EL (cell line): ENCODE measurements at regions not wholly inside any gene's neighbourhood (a gene's known extent, or its start where the extent isn't known, plus 50 kb on each side); places are given as distances from the start of the nearest gene placed in this dataset.
A peak's percentile ranks its signal among the peaks of the same experiment; 100 is the strongest.
"Not testable (repeated sequence)": the region's sequence is repeated elsewhere in the genome, so short reads cannot be mapped to it uniquely, and the experiment has no call there.

Source experiments
- DNase-seq: peaks from one replicate; pipeline ENCODE4 v3.0.0-alpha.2; 2016

DNA sequence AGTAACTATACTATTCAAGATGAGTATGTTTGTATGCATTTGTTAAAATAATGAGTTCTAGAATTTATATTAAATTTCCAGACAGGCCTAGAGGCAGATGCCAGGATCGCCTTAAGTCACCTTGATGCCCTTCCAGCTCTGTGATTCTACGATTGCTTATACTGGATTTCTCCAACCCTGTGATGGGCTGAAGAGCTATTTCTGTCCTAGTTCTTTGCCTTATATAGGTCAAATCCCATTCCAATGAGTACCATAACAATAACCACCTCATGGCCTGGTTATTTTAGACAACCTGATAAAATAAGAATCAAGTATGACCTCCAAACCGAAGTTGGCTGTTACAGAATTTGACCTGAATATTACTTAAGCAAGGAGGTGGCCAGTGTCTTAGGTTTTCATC, 79.8 kb upstream of the BLID start:
- DNase-seq = no peak

DNA sequence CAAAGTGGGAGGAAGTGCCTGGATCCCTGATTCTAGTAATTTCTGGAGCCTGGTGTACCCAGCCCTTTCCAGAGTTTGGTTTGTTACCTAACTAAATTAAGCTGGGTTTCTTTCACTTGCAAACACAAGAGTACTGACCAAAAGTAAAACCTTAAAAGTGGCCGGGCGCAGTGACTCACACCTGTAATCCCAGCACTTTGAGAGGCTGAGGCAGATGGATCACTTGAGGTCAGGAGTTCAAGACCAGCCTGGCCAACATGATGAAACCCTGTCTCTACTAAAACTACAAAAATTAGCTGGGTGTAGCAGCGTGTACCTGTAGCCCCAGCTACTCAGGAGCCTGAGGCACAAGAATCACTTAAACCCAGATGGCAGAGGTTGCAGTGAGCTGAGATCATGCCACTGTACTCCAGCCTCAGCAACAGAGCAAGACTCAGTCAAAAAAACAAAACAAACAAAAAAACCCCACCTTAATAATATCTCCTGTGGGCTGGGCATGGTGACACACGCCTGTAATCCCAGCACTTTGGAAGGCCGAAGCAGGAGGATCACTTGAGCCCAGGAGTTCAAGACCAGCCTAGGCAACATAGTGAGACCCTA, 78.0 kb upstream of the BLID start:
- DNase-seq = not testable (repeated sequence)

DNA sequence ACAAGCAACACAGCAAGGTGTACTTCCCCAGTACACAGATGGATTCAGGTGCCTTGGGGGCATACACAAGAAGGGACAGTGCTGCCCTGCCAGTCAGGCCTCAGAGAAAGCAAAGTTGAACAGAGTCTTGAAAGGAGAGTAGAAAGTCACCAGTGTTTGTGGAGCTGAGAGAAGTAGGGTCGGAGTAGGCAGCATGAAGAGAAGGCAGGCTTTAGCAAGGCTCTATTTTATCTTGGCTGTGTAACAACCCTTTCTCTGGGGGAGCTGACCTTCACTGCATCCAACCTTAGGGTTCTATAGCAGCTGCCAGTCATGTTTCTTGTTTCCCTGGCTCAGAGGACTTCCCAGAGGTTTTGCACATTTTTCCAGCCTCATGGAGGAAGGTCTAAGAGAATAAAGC, 77.4 kb upstream of the BLID start:
- no peak for DNase-seq

DNA sequence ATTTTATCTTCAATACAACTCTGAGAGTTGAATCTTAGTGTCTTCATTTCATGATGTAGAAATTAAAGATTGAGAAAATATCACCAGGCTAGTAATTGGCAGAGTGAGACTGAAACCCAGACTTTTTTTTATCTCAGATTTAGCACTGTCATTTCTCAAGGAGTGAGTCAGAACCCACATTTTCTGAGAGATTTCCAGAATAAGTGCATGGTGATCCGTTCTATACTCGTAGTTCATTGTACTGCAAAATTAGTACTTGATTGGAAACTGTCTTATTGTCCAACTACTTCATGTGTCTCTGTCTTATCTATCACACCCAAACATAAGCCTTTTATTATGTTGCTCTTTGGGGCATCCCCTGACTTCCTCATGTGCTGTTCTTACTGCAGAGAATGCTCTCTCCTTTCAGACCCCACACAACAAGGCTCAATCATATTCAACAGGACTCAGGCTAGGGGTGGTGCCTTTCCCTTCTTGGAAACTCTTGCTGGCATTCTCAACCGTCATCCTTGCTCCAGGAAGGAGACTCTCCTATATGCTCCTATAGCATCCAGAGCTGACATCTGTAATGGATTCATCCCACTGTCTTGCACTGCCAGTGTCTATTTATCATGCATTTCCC, 76.7 kb upstream of the BLID start:
- DNase-seq = peak; percentile 61

DNA sequence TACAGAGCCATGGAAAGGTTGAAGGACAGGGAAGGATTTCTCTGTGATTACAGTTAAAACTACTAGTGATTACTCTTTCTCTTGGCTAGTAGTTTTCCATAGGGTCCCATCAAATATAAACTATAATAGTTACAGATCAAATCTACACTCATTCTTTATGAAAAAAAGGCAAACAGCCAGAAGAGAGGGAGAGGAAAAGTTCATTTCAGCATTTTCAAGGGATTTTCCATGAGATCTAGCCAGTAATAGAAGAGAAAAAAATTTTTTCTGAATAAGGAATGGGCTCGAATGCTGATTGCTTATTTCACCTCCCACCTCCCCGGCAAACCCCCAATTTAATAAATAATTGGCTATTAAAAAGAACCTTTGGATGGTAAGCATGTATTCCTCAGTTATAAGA, 74.8 kb upstream of the BLID start:
- DNase-seq = no peak

DNA sequence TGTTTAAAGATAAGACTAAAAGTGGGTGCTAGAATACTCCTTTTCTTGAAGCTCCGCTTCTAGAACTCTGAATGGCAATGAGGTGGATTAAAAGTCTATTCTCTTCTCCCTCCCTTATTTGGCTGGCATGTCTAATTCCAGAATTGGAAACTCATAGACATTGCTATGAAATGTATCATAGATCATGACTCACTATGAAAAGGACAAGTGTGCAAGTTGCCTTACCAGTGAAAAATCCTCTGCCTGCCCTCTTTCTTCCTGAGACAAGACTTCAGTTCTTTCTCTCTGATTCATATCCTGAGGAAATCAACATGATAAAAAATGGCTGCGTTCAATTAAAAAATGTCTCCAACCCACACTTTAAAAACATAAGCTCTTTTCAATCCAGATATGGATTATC, 73.2 kb upstream of the BLID start:
- DNase-seq = peak; percentile 97

DNA sequence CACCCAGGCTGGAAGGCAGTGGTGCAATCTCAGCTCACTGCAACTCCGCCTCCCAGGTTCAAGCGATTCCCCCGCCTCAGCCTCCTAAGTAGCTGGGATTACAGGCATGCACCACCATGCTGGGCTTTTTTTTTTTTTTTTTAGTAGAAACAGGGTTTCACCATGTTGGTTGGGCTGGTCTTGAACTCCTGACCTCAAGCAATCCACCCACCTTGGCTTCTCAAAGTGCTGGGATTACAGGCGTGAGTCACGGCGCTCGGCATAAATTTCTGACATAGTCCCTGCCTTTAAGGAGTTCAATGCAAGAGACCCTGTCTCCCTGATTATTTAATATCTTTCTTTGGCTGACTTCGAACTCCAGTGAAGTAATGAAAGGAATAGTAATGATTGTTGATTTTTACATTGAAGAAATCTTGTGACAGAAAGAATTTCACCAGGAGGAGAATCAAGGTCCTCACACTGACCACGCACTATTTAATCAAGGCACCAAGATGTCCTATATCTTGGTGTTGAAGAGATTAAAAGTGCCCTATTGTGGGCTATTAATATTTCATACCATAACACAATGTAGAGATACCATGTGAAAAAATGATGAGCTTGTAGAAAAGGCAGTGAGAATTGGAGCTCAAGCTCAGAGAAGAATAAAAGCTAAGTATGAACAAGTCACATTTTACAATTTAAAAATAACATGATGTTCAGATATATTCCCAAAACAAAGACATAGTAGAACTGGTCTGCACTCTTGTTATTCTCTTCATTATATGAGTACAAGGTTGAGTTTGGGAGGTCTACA, 71.6 kb upstream of the BLID start:
- no peak for DNase-seq

DNA sequence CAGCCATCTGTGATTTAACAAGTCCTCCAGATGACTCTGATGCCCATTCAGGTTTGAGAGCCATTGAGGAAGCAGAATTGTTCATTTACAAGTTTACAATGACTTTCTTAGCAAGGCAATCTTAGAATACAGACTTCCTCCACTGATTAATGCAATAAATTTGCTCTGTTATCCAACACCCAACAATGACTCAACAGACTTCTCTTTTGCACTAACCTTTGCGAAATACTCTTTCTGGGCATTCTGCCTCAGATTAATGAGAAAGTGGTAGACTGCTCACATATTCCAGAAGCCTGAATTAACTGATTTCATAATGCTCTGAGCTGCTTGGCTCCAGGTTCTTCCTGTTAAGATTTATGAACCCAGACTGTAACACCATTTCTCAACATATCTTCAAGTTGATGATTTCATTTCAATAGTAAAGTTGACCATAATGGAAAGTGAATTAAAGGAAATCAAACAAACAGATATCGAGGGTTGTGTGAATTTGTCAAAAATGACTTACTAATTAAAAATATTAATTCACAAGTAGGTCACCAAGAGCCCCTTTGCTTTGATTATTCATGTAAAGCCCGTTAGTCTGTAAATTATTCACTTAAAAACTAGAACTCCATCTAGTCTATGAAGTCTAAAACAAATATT, 70.5 kb upstream of the BLID start:
- DNase-seq = peak; percentile 94

DNA sequence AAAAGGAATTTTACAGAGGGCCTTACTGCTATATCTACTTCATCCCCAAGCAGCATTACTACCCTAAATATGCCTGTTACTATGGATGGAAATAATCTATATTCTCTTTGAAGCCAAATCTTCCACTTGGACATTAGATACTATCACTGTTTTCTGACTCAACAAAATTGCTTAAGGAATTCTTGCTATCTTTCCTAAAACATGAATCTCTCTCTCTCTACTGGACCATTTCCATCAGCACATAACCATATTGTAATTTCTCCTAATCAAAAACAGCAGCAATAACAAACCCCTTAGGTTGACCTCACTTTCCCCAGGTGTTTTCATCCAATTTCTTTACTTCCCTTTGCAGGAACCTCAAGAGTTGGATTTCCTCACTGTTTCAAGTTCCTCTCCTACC, 67.9 kb upstream of the BLID start:
- no peak for DNase-seq

DNA sequence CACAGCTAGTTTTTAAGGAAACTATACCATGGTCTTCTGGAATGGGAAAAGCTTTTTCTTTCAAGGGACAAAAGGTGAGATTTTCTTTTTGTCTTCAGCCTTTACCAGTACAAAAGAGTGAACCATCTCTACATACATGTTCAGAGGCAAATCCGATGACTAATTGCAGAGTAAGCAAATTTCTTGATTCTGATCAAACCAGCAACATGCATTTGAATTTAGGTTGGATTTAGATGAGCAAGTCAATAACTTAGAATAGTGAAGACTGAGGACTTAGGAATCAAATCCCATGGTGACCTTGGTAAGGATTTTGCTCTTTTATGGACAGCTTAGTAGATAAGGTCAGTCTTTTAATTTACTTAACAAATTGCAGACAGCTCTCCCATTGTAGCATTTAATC, 65.9 kb upstream of the BLID start:
- DNase-seq = no peak

DNA sequence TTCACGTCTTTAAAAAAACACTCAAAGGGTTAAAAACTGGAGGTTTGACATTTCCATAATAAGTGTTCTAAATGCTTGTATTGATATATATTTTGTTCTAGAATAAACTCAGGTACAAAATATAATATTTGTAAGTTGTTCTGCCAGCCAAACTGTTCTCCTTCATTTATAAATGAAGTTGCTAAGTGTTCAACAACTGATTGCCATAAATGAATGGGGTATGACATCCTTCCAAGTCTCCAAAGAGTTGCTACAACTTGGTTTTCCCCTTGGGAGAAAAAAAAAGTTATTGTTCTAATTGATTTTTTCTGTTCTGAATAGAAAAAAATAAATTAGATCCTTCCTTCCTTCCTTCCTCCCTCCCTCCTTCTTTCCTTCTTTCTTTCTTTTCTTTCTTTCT, 65.4 kb upstream of the BLID start:
- no peak for DNase-seq

DNA sequence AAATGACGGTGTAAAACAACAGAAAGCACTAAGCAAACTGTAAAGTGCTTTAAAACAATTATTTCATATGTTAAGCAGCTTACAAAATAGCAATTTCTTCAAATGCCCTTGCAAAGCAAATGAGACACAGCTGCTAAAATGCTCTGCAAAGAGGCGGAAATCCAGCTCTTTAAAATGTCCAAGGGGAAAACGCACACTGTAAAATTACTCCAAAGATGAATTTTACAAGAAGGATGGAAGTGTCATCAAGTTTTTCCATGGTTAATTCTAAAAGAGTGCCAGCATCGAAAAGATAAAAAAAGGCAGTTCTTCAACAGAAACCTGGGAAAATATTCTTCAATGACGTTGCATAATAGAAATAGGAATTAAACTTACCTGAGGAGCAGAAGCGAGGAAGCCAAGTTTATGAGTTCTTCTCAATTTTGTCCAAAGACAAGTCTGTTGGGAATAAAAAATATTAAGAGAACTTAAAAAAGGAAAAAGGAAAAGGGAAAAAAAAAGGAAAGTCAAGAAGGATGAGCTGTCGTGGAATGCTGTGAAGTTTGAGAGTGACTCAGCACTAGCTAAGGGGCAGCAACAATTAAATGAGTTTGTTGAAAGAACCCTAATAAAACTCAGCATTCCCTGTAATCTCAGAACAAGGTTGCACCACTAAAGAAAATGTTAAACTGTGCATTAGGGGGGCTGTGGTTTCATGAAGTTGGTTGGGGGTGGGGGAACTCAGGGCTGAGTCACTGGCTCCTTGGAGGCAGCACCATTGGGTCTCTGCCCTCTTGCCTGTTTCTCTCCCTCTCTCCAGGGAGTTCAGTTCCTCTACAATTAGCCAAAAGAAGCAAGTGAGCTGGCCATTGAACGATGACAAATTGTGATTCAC, 64.2 kb upstream of the BLID start:
- DNase-seq = peak; percentile 99

DNA sequence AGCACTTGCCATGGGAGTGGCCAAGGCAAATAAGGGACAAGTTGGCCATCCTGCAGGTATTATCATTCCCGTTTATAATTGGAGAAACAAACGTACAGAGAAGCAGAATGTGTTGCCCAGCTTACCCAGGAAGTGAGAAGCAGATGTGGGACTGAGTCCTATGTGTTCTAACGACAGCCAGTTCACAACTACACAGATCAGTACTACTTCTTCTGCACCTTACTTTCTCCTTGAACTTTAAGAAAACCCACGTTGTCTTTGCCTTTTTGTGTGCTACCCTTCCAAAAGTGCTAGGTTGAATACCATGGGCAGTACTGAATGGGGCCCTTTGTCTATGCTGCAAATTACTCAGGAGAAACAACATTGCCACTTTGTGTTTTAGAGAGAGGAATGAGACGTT, 62.8 kb upstream of the BLID start:
- no peak for DNase-seq

DNA sequence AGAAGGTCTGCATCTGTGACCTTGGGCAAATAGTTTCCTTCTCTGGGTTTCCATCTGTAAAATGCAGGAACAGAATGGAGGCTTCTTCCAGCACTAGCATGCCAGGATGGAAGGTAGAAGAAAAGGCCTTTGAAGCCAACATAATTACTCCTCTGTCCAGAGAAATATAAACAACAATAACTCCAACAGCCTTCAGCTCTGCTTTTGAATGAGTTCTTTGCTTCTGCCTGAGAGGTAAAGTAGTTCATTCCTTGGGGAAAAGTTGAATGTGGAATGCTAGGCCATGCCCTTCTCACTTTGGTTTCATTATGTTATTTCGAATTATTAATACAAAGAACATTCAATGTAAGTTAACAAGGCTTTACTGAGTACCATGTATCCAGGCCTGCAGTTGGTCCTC, 61.2 kb upstream of the BLID start:
- DNase-seq = no peak

DNA sequence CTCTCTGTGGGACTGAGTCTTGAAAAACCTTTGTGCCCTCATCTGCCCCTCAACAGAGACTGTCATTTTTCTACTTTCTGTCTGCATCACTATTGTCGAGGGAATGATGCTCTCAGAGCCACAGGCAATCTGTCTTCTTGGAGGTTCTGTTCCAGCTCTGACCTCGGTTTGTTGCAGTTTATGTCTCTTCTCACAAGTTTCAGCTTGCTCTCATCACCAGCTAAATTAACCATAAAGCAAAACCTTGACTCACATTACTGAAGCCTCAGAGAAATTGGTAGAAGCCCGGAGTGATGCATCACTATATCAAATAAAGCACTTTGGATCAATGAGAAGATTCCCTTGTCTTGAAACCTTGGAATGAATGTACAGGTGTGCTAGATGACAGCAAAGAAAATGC, 60.6 kb upstream of the BLID start:
- no peak for DNase-seq

DNA sequence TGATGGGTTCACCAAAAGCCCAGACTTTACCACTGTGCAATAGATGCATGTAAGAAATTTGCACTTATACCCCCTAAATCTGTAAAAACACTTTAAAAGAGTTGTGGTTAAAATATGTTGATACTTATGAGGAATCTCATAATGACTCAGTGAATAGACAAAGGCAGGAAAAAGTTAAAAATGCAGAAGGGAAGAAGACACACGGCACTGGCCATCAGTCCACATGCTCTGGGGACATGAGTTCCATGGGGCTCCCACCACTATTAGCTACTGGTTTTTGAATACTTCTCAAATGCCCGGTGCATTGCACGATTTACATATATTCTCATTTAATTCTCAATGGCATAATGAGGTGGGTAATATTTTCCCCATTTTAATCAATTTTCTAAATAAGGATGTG, 59.3 kb upstream of the BLID start:
- DNase-seq = peak; percentile 57

DNA sequence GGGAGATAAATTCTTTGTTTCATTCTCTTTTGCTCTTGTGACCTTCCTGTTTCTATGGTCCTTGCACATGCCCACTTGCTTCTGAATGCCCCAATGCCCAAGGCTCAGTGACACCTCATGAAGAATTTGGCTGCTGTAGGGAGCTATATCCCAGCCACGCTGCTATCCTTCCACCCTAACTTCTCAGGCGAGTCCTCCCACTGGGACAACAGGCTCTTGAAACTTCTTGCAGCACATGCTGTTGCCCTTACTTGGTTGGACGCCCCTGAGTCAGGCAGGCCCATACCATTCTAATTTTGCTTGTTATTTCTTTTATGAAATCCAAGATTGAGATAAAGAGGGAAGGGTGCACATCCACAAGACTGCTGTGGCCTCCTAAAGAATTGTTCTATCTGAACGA, 57.6 kb upstream of the BLID start:
- no peak for DNase-seq

DNA sequence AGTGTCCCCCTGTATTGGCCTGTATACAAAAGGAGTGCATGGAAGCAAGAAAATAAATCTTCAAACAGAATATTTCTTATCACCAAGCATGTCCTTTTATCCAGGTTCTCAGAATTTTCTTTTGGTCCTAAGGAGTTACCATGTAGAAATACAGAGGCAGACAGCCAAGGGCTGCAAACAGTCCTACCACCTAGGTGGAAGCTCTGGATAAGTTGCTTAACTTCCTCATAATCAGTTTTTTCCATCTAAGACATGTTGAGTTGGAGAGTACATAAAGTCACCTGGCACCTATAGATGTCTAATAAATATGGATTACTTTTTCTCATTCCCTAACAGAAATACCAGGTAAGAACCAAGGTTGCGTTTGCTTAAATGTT, 57.0 kb upstream of the BLID start:
- DNase-seq = no peak

DNA sequence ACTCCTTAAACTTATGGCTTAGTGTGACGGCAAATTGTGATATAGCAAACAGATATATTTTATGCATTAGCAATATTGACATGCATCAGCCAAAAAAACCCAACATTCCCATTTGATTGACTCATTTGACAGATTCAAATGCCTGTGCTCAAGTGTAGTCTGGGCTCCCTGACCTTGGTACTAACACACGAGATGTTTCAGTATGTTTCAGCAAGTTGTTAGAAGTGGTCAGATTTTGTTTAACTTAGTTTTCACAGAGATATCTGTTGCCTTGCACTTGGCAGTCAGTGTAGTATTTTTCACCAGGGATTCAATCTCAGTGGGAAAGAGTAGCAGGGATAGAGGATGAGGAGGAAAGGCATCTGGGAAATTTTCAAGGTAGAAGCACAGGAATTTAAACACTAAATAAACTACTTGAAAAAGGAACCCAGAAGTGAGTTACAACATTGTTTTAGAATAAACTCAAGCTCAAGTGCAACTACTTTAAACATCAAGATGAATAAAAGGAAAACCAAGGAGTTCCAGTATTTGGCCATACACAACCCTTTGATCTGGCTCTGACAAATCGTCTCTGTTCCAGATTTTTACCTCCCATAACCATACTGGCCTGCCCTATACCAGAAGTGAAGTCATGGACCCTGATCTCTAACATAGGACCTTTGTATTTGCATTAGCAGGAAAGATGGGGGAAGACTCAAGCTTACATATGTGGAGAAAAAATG, 56.5 kb upstream of the BLID start:
- no peak for DNase-seq

DNA sequence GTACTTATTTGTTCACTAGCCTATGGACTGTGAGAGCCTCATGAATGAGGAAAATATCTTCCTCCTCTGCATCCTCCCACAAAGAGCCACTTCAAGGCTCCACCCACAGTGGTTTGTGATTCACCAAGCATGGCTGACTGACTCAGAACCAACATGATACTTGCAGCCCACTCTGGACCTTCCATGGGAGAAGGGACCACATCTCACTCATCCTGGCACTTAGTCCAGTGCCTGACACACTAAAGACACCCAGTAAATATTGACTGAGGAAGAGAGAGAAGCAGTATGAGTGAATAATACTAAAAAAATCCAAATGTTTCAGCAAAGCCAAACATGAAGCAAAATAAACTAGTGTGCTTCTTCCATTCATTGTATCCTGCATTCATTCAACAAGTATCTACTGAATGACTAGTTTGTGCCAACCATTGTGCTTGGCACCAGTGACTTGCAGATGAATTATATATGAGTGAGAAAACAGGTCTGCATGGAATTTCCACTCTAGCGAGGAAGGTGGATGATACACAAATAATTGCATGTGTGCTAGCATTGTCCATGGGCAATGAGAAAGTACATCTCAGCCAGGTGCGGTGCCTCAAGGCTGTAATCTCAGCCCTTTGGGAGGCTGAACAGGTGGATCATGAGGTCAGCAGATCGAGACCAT, 54.9 kb upstream of the BLID start:
- peak; percentile 94 for DNase-seq

DNA sequence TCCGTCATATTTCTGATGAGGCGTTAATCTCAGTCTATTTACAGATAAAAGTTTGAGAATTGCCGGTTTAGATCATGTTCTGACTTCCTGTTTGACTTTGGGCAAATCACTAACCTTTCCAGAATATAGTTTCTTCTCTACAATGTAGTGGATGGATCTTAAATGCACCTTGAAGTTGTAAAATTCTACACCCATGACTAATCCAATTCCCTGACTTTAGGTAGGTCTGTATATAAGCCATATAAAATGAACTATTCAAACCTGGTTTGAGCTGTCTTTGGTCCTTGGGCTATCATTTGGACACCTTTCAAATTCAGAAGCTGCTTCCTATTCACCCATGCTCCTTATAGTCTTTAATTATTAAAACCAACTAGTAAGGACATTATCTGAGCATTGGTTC, 52.2 kb upstream of the BLID start:
- DNase-seq = no peak

DNA sequence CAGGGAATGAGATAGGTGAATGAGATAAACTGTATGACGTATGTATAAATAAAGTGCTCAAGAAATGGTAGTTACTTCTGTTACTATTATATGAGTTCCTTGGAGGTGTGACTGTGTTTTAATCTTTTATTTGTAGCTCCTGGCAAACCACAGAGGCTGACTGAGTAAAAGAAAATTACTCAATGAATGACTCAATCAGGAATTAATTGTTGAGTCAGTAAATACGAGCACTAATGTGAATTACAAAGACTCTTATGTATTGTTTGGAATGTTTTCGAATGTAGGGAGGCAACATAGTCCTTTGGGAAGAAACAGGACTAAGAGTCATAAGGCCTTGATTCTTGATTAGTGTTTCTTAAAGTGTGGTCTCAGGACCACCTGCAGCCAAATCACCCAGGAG, 51.1 kb upstream of the BLID start:
- DNase-seq = peak; percentile 85
